HEK293 (cell line): ENCODE measurements at regions not wholly inside any gene's neighbourhood (a gene's known extent, or its start where the extent isn't known, plus 50 kb on each side); places are given as distances from the start of the nearest gene placed in this dataset.

Experiments
- CTCF ChIP-seq: fragments of 450-650 bp; formaldehyde crosslinking; IDR thresholded peaks from 2 replicates; pipeline ENCODE4 v1.5.1; 2016; ENCODE audit warnings: missing biosample characterization, missing genetic modification characterization
- INSM2 ChIP-seq: fragments of 450-650 bp; formaldehyde crosslinking; IDR thresholded peaks from 2 replicates; pipeline ENCODE4 v1.5.1; 2016; ENCODE audit warnings: missing biosample characterization, missing genetic modification characterization
- KLF16 ChIP-seq: fragments of 450-650 bp; formaldehyde crosslinking; IDR thresholded peaks from 2 replicates; pipeline ENCODE4 v1.5.1; 2017; ENCODE audit warnings: missing biosample characterization, missing genetic modification characterization
- REST ChIP-seq: fragments of 450-650 bp; formaldehyde crosslinking; IDR thresholded peaks from 2 replicates; pipeline ENCODE4 v1.5.1; 2016; ENCODE audit warnings: missing biosample characterization, missing genetic modification characterization
- SETDB1 ChIP-seq: IDR thresholded peaks from one replicate; pipeline ENCODE4 v1.6.1; 2017; ENCODE audit warnings: mild to moderate bottlenecking, low read length, moderate library complexity, mixed read lengths; ENCODE audit not compliant: insufficient read length
- YY1 ChIP-seq: fragments of 450-650 bp; formaldehyde crosslinking; IDR thresholded peaks from 2 replicates; pipeline ENCODE4 v1.5.1; 2018; ENCODE audit warnings: missing biosample characterization, missing genetic modification characterization
- ZNF10 ChIP-seq: fragments of 450-650 bp; formaldehyde crosslinking; IDR thresholded peaks from 2 replicates; pipeline ENCODE4 v1.5.1; 2017; ENCODE audit warnings: missing biosample characterization, missing genetic modification characterization
- ZNF350 ChIP-seq: fragments of 450-650 bp; formaldehyde crosslinking; IDR thresholded peaks from 2 replicates; pipeline ENCODE4 v1.5.0; 2017; ENCODE audit warnings: missing biosample characterization, mild to moderate bottlenecking, missing genetic modification characterization
- ZNF785 ChIP-seq: fragments of 450-650 bp; formaldehyde crosslinking; IDR thresholded peaks from 2 replicates; pipeline ENCODE4 v1.5.1; 2016; ENCODE audit warnings: missing biosample characterization, missing genetic modification characterization

- TF ChIP-seq SETDB1 = no peak
- TF ChIP-seq REST (tag by site-specific recombination) = no peak
- no peak for TF ChIP-seq CTCF (tag by site-specific recombination)
- TF ChIP-seq ZNF350 = no peak
- no peak for TF ChIP-seq YY1
- no peak for TF ChIP-seq ZNF785 (tag by site-specific recombination)
- TF ChIP-seq INSM2 (tag by site-specific recombination) = no peak
- TF ChIP-seq KLF16 (tag by site-specific recombination) = no peak
- TF ChIP-seq ZNF10 = no peak
These were observed 56.7 kb upstream of the ASAP2 start for GRCh38 chr2:9149726-9150567.
